H9 (cell line): ENCODE measurements at regions not wholly inside any gene's neighbourhood (a gene's known extent, or its start where the extent isn't known, plus 50 kb on each side); places are given as distances from the start of the nearest gene placed in this dataset.
A peak's percentile ranks its signal among the peaks of the same experiment; 100 is the strongest.

Experiments
- DNase-seq: peaks from one replicate; pipeline ENCODE4 v3.0.0-alpha.2; 2017
- H2AFZ ChIP-seq: one replicate; pipeline ENCODE4 v1.6.1; 2013; ENCODE audit warnings: mild to moderate bottlenecking, low read length, control low read depth, moderate library complexity
- H2AK5ac ChIP-seq: 2 replicates; pipeline ENCODE4 v1.6.1; 2013; ENCODE audit warnings: low read length, control low read depth, mixed read lengths; ENCODE audit not compliant: insufficient read length
- H2BK120ac ChIP-seq: one replicate; pipeline ENCODE4 v1.6.1; 2013; ENCODE audit warnings: low read depth, mild to moderate bottlenecking, low read length, control low read depth, inconsistent platforms; ENCODE audit not compliant: poor library complexity, severe bottlenecking
- H2BK12ac ChIP-seq: 2 replicates; pipeline ENCODE4 v1.6.1; 2013; ENCODE audit warnings: low read length, control low read depth, mixed read lengths, low read depth; ENCODE audit not compliant: insufficient read length
- H2BK15ac ChIP-seq: 2 replicates; pipeline ENCODE4 v1.6.1; 2013; ENCODE audit warnings: low read depth, low read length, control low read depth
- H2BK20ac ChIP-seq: one replicate; pipeline ENCODE4 v1.6.1; 2013; ENCODE audit warnings: low read depth, mild to moderate bottlenecking, low read length, control low read depth, inconsistent platforms; ENCODE audit not compliant: poor library complexity, severe bottlenecking
- H2BK5ac ChIP-seq: 2 replicates; pipeline ENCODE4 v1.6.1; 2013; ENCODE audit warnings: low read length, control low read depth, mixed read lengths; ENCODE audit not compliant: insufficient read length
- H3K14ac ChIP-seq: 2 replicates; pipeline ENCODE4 v1.6.1; 2013; ENCODE audit warnings: low read length, control low read depth; ENCODE audit not compliant: insufficient read depth
- H3K18ac ChIP-seq: 2 replicates; pipeline ENCODE4 v1.6.1; 2013; ENCODE audit warnings: low read depth, mild to moderate bottlenecking, mixed read lengths, low read length, control low read depth; ENCODE audit not compliant: insufficient read length
- H3K23ac ChIP-seq: 2 replicates; pipeline ENCODE4 v1.6.1; 2013; ENCODE audit warnings: low read length, control low read depth, mixed read lengths, low read depth; ENCODE audit not compliant: insufficient read length
- H3K23me2 ChIP-seq: 2 replicates; pipeline ENCODE4 v1.6.1; 2013; ENCODE audit warnings: low read depth, mild to moderate bottlenecking, mixed read lengths, low read length, control low read depth; ENCODE audit not compliant: insufficient read length, poor library complexity, severe bottlenecking
- H3K27ac ChIP-seq: 2 replicates; pipeline ENCODE4 v1.5.1; 2013; ENCODE audit warnings: low read length, control low read depth, mixed read lengths, low read depth; ENCODE audit not compliant: insufficient read length
- H3K27me3 ChIP-seq: 2 replicates; pipeline ENCODE4 v1.6.1; 2013; ENCODE audit warnings: low read length, control low read depth, inconsistent platforms; ENCODE audit not compliant: insufficient read depth
- H3K4ac ChIP-seq: 2 replicates; pipeline ENCODE4 v1.6.1; 2013; ENCODE audit warnings: low read depth, mild to moderate bottlenecking, control low read depth, inconsistent platforms, low read length, moderate library complexity
- H3K4me1 ChIP-seq: 2 replicates; pipeline ENCODE4 v1.6.1; 2013; ENCODE audit warnings: low read length, control low read depth, inconsistent platforms; ENCODE audit not compliant: insufficient read depth
- H3K4me2 ChIP-seq: 2 replicates; pipeline ENCODE4 v1.6.1; 2013; ENCODE audit warnings: low read length, control low read depth, mixed read lengths; ENCODE audit not compliant: insufficient read length, insufficient read depth
- H3K56ac ChIP-seq: 2 replicates; pipeline ENCODE4 v1.6.1; 2013; ENCODE audit warnings: low read depth, mild to moderate bottlenecking, mixed read lengths, low read length, control low read depth; ENCODE audit not compliant: insufficient read length
- H3K79me1 ChIP-seq: 2 replicates; pipeline ENCODE4 v1.6.1; 2013; ENCODE audit warnings: low read depth, mild to moderate bottlenecking, moderate library complexity, low read length, control low read depth, inconsistent platforms; ENCODE audit not compliant: insufficient read depth, poor library complexity, severe bottlenecking
- H3K79me2 ChIP-seq: 2 replicates; pipeline ENCODE4 v1.6.1; 2013; ENCODE audit warnings: low read length, control low read depth, inconsistent platforms; ENCODE audit not compliant: insufficient read depth
- H3K9ac ChIP-seq: 2 replicates; pipeline ENCODE4 v1.6.1; 2013; ENCODE audit warnings: low read length, control low read depth, mixed read lengths; ENCODE audit not compliant: insufficient read length; ENCODE audit errors: extremely low read depth
- H3K9me3 ChIP-seq: one replicate; pipeline ENCODE4 v1.6.1; 2013; ENCODE audit warnings: low read depth, low read length, inconsistent platforms; ENCODE audit not compliant: control insufficient read depth
- H3T11ph ChIP-seq: one replicate; pipeline ENCODE4 v1.6.1; 2013; ENCODE audit warnings: mild to moderate bottlenecking, low read length, control low read depth, inconsistent platforms
- H4K20me1 ChIP-seq: one replicate; pipeline ENCODE4 v1.6.1; 2013; ENCODE audit not compliant: control insufficient read depth, insufficient read length, insufficient read depth
- H4K5ac ChIP-seq: 2 replicates; pipeline ENCODE4 v1.6.1; 2013; ENCODE audit warnings: low read depth, mild to moderate bottlenecking, mixed read lengths, low read length, control low read depth; ENCODE audit not compliant: insufficient read length
- H4K8ac ChIP-seq: replicated peaks from 2 replicates; pipeline ENCODE4 v1.6.1; 2013; ENCODE audit warnings: low read length, control low read depth, mixed read lengths, low read depth; ENCODE audit not compliant: insufficient read length
- H4K91ac ChIP-seq: 2 replicates; pipeline ENCODE4 v1.6.1; 2013; ENCODE audit warnings: low read depth, mild to moderate bottlenecking, moderate library complexity, mixed read lengths, low read length, control low read depth; ENCODE audit not compliant: insufficient read length
- H3K27ac Mint-ChIP-seq, 3 experiments: 2 replicates in 2 of 3; 3 replicates in 1 of 3; pipeline ENCODE4 v1.8.0; 2020 to 2021; ENCODE audit warnings: mixed read lengths in 3 of 3, mild to moderate bottlenecking in 1 of 3, moderate library complexity in 1 of 3
- H3K27me3 Mint-ChIP-seq: 2 replicates; pipeline ENCODE4 v1.8.0; 2021; ENCODE audit warnings: low read depth, mild to moderate bottlenecking, moderate library complexity, mixed read lengths
- H3K36me3 Mint-ChIP-seq, 3 experiments: 2 replicates in 2 of 3; 3 replicates in 1 of 3; pipeline ENCODE4 v1.8.0; 2020 to 2021; ENCODE audit warnings: low read depth in 3 of 3, mixed read lengths in 3 of 3; ENCODE audit not compliant: insufficient read depth in 1 of 3
- H3K4me1 Mint-ChIP-seq, 2 experiments: 2 replicates each; pipeline ENCODE4 v1.8.0; 2020; ENCODE audit warnings: mixed read lengths in 2 of 2
- H3K4me3 Mint-ChIP-seq, 2 experiments: 2 replicates in 1 of 2; 3 replicates in 1 of 2; pipeline ENCODE4 v1.8.0; 2020 to 2021; ENCODE audit warnings: mild to moderate bottlenecking in 2 of 2, mixed read lengths in 2 of 2, moderate library complexity in 1 of 2
- H3K9me3 Mint-ChIP-seq, 2 experiments: 2 replicates in 1 of 2; 3 replicates in 1 of 2; pipeline ENCODE4 v1.8.0; 2020; ENCODE audit warnings: mild to moderate bottlenecking in 2 of 2, mixed read lengths in 2 of 2, moderate library complexity in 1 of 2
- WGBS: extraction: QIAGEN DNeasy Blood & Tissue Kit; methylation state at CpG from one replicate; pipeline ENCODE4 v1.1.7; 2013; ENCODE audit warnings: missing lambda C conversion rate, low lambda C conversion rate, mixed read lengths; ENCODE audit not compliant: insufficient read length; ENCODE audit errors: extremely low coverage; 5-methylcytosine and 5-hydroxymethylcytosine counted together
- TF ChIP-seq, protein P1 (sequence below): fragments of 200-600 bp; sonication (generic); conservative IDR thresholded peaks from 3 replicates; pipeline ENCODE4 v1.8.0; 2021; ENCODE audit warnings: antibody characterized with exemption, mild to moderate bottlenecking

DNA sequence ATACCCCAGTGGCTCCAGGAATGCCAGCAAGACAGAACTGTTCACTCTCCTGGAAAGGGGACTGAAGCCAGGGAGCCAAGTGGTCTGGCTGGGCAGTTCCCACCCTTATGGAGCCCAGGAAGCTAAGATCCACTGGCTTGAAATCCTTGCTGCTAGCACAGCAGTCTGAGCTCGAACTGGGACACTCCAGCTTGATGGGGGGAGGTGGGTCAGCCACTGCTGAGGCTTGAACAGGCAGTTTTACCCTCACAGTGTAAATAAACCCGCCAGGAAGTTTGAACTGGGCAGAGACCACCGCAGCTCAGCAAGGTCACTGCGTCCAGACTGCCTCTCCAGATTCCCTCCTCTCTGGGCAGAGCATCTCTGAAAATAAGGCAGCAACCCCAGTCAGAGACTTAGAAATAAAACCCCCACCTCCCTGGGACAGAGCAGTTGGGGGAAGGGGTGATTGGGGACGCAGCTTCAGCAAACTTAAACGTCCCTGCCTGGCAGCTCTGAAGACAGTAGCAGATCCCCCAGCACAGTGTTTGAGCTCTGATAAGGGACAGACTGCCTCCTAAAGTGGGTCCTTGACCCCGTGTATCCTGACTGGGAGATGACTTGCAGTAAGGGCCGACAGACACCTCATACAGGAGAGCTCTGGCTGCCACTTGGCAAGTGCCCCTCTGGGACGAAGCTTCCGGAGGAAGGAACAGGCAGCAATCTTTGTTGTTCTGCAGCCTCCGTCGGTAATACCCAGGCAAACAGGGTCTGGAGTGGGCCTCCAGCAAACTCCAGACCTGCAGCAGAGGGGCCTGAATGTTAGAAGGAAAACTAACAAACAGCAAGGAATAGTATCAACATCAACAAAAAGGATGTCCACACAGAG is 568.4 kb downstream of the PLA2G4A start:
- no peaks in the 10 kb centered on the region; the same call in none of the 2 replicates for H3K27me3 Mint-ChIP-seq
- H3K79me2 ChIP-seq: no peaks in the 10 kb centered on the region
- DNase-seq: peak; percentile 40

More for the DNA sequence above, 568.4 kb downstream of the PLA2G4A start:
- Mint-ChIP-seq H3K4me1 (peaks cover 12 to 14% of the 10 kb centered on the region in 2 experiments), H3K4me3 (no peak overlapping the region), H3K36me3 (peaks cover 0 to 4% (median 2%) of the 10 kb centered on the region in 3 experiments; a peak in 4 of 7 replicates), H3K9me3 (peaks cover 3 to 7% of the 10 kb centered on the region in 2 experiments; a peak in 4 of 5 replicates), H3K27ac (peak overlapping the region in 2 of 3 experiments; percentile 79 to 89; a peak in 3 of 7 replicates)
- no peak overlapping the region for H3K56ac ChIP-seq
- no peaks in the 10 kb centered on the region for H3K27me3 ChIP-seq
- H3K14ac ChIP-seq: peak overlapping the region; percentile 68
- TF ChIP-seq, protein P1, sequence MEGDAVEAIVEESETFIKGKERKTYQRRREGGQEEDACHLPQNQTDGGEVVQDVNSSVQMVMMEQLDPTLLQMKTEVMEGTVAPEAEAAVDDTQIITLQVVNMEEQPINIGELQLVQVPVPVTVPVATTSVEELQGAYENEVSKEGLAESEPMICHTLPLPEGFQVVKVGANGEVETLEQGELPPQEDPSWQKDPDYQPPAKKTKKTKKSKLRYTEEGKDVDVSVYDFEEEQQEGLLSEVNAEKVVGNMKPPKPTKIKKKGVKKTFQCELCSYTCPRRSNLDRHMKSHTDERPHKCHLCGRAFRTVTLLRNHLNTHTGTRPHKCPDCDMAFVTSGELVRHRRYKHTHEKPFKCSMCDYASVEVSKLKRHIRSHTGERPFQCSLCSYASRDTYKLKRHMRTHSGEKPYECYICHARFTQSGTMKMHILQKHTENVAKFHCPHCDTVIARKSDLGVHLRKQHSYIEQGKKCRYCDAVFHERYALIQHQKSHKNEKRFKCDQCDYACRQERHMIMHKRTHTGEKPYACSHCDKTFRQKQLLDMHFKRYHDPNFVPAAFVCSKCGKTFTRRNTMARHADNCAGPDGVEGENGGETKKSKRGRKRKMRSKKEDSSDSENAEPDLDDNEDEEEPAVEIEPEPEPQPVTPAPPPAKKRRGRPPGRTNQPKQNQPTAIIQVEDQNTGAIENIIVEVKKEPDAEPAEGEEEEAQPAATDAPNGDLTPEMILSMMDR: no peak
- WGBS: no CpG with 5 or more reads among the region's 12 CpGs
- no peaks in the 10 kb centered on the region; the same call in 1 of the 2 replicates for H3K4me1 ChIP-seq
- H3T11ph ChIP-seq: no peak overlapping the region
- peak overlapping the region; percentile 25 for H2AFZ ChIP-seq
- H3K79me1 ChIP-seq: no peaks in the 10 kb centered on the region
- H2BK12ac ChIP-seq: no peak overlapping the region
- H2AK5ac ChIP-seq: no peak overlapping the region
- no peak overlapping the region for H2BK20ac ChIP-seq
- no peak overlapping the region for H4K91ac ChIP-seq
- no peaks in the 10 kb centered on the region for H3K9me3 ChIP-seq
- peak overlapping the region; percentile 67 for H3K18ac ChIP-seq
- no peak overlapping the region for H3K27ac ChIP-seq
- H2BK120ac ChIP-seq: no peak overlapping the region
- no peak overlapping the region for H3K23ac ChIP-seq
- no peak overlapping the region for H3K9ac ChIP-seq
- H2BK15ac ChIP-seq: no peak overlapping the region
- H4K20me1 ChIP-seq: no peaks in the 10 kb centered on the region
- no peaks in the 10 kb centered on the region for H3K23me2 ChIP-seq
- no peak overlapping the region for H3K4me2 ChIP-seq
- H2BK5ac ChIP-seq: no peak overlapping the region
- H4K5ac ChIP-seq: no peak overlapping the region
- H4K8ac ChIP-seq: no peak overlapping the region
- no peak overlapping the region for H3K4ac ChIP-seq
